Neural cell (in vitro differentiated cells): ENCODE measurements at regions not wholly inside any gene's neighbourhood (a gene's known extent, or its start where the extent isn't known, plus 50 kb on each side); places are given as distances from the start of the nearest gene placed in this dataset.

Experiments used
- H2AFZ ChIP-seq: fragments of 200-600, 300-800 bp; sonication (generic), shearing (Covaris generic); 2 replicates; pipeline ENCODE4 v1.6.0; 2014; ENCODE audit warnings: low read depth, mild to moderate bottlenecking, antibody characterized with exemption, low read length, moderate library complexity
- H3F3A ChIP-seq: fragments of 200-600 bp; shearing (Covaris generic); 2 replicates; pipeline ENCODE4 v1.6.1; 2016; ENCODE audit warnings: mild to moderate bottlenecking, moderate library complexity, mixed read lengths, antibody characterized with exemption, low read length; ENCODE audit not compliant: insufficient read depth, poor library complexity, severe bottlenecking
- H3K27ac ChIP-seq: fragments of 200-600, 300-800 bp; sonication (generic), shearing (Covaris generic); 2 replicates; pipeline ENCODE4 v1.5.1; 2014; ENCODE audit warnings: mild to moderate bottlenecking, low read length, moderate library complexity
- H3K27me3 ChIP-seq: fragments of 300-800, 200-600 bp; sonication (generic), shearing (Covaris generic); 2 replicates; pipeline ENCODE4 v1.6.0; 2014; ENCODE audit warnings: mild to moderate bottlenecking, low read depth, low read length, moderate library complexity; ENCODE audit not compliant: insufficient read depth
- H3K36me3 ChIP-seq: fragments of 300-800, 200-600 bp; sonication (generic), shearing (Covaris generic); 2 replicates; pipeline ENCODE4 v1.5.1; 2014; ENCODE audit warnings: mild to moderate bottlenecking, antibody characterized with exemption, low read length, moderate library complexity; ENCODE audit not compliant: insufficient read depth
- H3K4me2 ChIP-seq: fragments of 300-800, 200-600 bp; sonication (generic), shearing (Covaris generic); 2 replicates; pipeline ENCODE4 v1.6.0; 2014; ENCODE audit warnings: mild to moderate bottlenecking, low read length
- H3K4me3 ChIP-seq: fragments of 300-800, 200-600 bp; sonication (generic), shearing (Covaris generic); 2 replicates; pipeline ENCODE4 v1.5.1; 2014; ENCODE audit warnings: mild to moderate bottlenecking, low read length, moderate library complexity
- H3K79me2 ChIP-seq: fragments of 200-600 bp; shearing (Covaris generic); replicated peaks from 2 replicates; pipeline ENCODE4 v1.6.0; 2014; ENCODE audit warnings: mild to moderate bottlenecking, low read length, moderate library complexity; ENCODE audit not compliant: insufficient read depth
- H3K9ac ChIP-seq: fragments of 300-800, 200-600 bp; sonication (generic), shearing (Covaris generic); 2 replicates; pipeline ENCODE4 v1.6.1; 2016; ENCODE audit warnings: mild to moderate bottlenecking, low read length, mixed read lengths
- H3K9me2 ChIP-seq: fragments of 200-600 bp; shearing (Covaris generic); 2 replicates; pipeline ENCODE4 v1.6.1; 2016; ENCODE audit warnings: mild to moderate bottlenecking, low read length, mixed read lengths; ENCODE audit not compliant: insufficient read depth
- H3K9me3 ChIP-seq: fragments of 200-600, 300-800 bp; sonication (generic), shearing (Covaris generic); 2 replicates; pipeline ENCODE4 v1.6.1; 2016; ENCODE audit warnings: mild to moderate bottlenecking, mixed run types, low read length, moderate library complexity, mixed read lengths
- H4K20me1 ChIP-seq: fragments of 200-600 bp; shearing (Covaris generic); 2 replicates; pipeline ENCODE4 v1.6.1; 2016; ENCODE audit warnings: mild to moderate bottlenecking, mixed run types; ENCODE audit not compliant: insufficient read depth
- CTCF ChIP-seq: fragments of 450-650 bp; IDR thresholded peaks from 2 replicates; pipeline ENCODE4 v1.5.1; 2014; ENCODE audit warnings: antibody characterized with exemption, mild to moderate bottlenecking, moderate library complexity; ENCODE audit not compliant: poor library complexity, severe bottlenecking
- EP300 ChIP-seq: fragments of 450-650 bp; conservative IDR thresholded peaks from 2 replicates; pipeline ENCODE4 v1.6.1; 2014; ENCODE audit warnings: antibody characterized with exemption, mild to moderate bottlenecking, moderate library complexity; ENCODE audit not compliant: poor library complexity, severe bottlenecking
- EZH2 ChIP-seq: fragments of 200-600, 300-800 bp; shearing (Covaris generic), sonication (generic); IDR thresholded peaks from 2 replicates; pipeline ENCODE4 v1.6.1; 2014; ENCODE audit warnings: antibody characterized with exemption, low read length, borderline replicate concordance, mild to moderate bottlenecking; ENCODE audit not compliant: insufficient read depth, poor library complexity, severe bottlenecking
- MXI1 ChIP-seq: fragments of 450-650 bp; conservative IDR thresholded peaks from 2 replicates; pipeline ENCODE4 v1.6.1; 2014; ENCODE audit warnings: antibody characterized with exemption, mild to moderate bottlenecking; ENCODE audit not compliant: poor library complexity, severe bottlenecking
- POLR2AphosphoS5 ChIP-seq: IDR thresholded peaks from 2 replicates; pipeline ENCODE4 v1.6.1; 2012
- RAD21 ChIP-seq: fragments of 450-650 bp; conservative IDR thresholded peaks from 2 replicates; pipeline ENCODE4 v1.6.1; 2014; ENCODE audit warnings: antibody characterized with exemption, mild to moderate bottlenecking, moderate library complexity
- SMC3 ChIP-seq: fragments of 450-650 bp; conservative IDR thresholded peaks from 2 replicates; pipeline ENCODE4 v1.6.1; 2014; ENCODE audit warnings: antibody characterized with exemption, mild to moderate bottlenecking, moderate library complexity; ENCODE audit not compliant: poor library complexity
- TAF1 ChIP-seq: IDR thresholded peaks from 2 replicates; pipeline ENCODE4 v1.6.1; 2012; ENCODE audit warnings: low read depth
- TF ChIP-seq, protein P1 (sequence below): IDR thresholded peaks from 2 replicates; pipeline ENCODE4 v1.6.1; 2012; ENCODE audit warnings: borderline replicate concordance

DNA sequence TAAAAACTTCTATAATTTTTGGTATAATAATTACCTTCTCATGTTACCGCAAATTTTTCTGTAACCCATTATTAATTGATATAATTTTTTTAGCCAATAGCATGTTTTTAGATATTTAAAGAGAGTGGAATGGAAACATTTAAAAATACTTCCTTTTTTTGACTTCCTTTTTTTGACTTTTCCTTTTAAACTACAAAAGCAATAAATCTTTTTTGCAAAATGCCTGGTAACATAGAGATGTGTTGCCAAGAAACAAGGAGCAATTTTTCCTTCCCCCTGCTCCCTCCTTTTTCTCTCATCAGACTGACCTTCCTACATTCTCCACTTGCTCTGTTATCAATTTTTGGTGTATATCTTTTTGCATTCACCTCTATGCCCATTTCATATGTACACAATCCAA is 666.2 kb downstream of the ADGRL2 start:
- Histone ChIP-seq H3K4me2 (no peak overlapping the region), H3K9me3 (no peaks in the 10 kb centered on the region), H3K9me2 (no peaks in the 10 kb centered on the region), H3K27ac (no peak overlapping the region), H3K27me3 (no peaks in the 10 kb centered on the region), H2AFZ (no peak overlapping the region), H3F3A (no peaks in the 10 kb centered on the region), H4K20me1 (no peaks in the 10 kb centered on the region), H3K79me2 (no peaks in the 10 kb centered on the region), H3K9ac (no peak overlapping the region), H3K36me3 (no peaks in the 10 kb centered on the region), H3K4me3 (no peak overlapping the region)
- TF ChIP-seq MXI1 (no peak), CTCF (no peak), RAD21 (no peak), EZH2 (no peak), POLR2AphosphoS5 (no peak), TAF1 (no peak), SMC3 (no peak), EP300 (no peak)
- TF ChIP-seq, protein P1, sequence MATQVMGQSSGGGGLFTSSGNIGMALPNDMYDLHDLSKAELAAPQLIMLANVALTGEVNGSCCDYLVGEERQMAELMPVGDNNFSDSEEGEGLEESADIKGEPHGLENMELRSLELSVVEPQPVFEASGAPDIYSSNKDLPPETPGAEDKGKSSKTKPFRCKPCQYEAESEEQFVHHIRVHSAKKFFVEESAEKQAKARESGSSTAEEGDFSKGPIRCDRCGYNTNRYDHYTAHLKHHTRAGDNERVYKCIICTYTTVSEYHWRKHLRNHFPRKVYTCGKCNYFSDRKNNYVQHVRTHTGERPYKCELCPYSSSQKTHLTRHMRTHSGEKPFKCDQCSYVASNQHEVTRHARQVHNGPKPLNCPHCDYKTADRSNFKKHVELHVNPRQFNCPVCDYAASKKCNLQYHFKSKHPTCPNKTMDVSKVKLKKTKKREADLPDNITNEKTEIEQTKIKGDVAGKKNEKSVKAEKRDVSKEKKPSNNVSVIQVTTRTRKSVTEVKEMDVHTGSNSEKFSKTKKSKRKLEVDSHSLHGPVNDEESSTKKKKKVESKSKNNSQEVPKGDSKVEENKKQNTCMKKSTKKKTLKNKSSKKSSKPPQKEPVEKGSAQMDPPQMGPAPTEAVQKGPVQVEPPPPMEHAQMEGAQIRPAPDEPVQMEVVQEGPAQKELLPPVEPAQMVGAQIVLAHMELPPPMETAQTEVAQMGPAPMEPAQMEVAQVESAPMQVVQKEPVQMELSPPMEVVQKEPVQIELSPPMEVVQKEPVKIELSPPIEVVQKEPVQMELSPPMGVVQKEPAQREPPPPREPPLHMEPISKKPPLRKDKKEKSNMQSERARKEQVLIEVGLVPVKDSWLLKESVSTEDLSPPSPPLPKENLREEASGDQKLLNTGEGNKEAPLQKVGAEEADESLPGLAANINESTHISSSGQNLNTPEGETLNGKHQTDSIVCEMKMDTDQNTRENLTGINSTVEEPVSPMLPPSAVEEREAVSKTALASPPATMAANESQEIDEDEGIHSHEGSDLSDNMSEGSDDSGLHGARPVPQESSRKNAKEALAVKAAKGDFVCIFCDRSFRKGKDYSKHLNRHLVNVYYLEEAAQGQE, result no peak

- no peaks in the 10 kb centered on the region for H3K79me2 ChIP-seq
- no peak overlapping the region for H3K9ac ChIP-seq
- H3K4me3 ChIP-seq, result no peak overlapping the region
- no peaks in the 10 kb centered on the region for H3K9me3 ChIP-seq
- no peak overlapping the region for H2AFZ ChIP-seq
- no peaks in the 10 kb centered on the region for H3K27me3 ChIP-seq
- no peak overlapping the region for H3K27ac ChIP-seq
- no peaks in the 10 kb centered on the region for H3F3A ChIP-seq
- no peaks in the 10 kb centered on the region for H4K20me1 ChIP-seq
- H3K4me2 ChIP-seq, result no peak overlapping the region
- H3K36me3 ChIP-seq, result no peaks in the 10 kb centered on the region
- H3K9me2 ChIP-seq, result no peaks in the 10 kb centered on the region
- TF ChIP-seq MXI1 (no peak), POLR2AphosphoS5 (no peak), TAF1 (no peak), CTCF (no peak), RAD21 (no peak), SMC3 (no peak), EP300 (no peak), EZH2 (no peak)
- TF ChIP-seq, protein P1, result no peak
Observed at GRCh38 chr1:82466416-82466815, 665.7 kb downstream of the ADGRL2 start.
